NT2/D1 (cell line): ENCODE measurements at regions not wholly inside any gene's neighbourhood (a gene's known extent, or its start where the extent isn't known, plus 50 kb on each side); places are given as distances from the start of the nearest gene placed in this dataset.
"Not testable (repeated sequence)": the region's sequence is repeated elsewhere in the genome, so short reads cannot be mapped to it uniquely, and the experiment has no call there.

ENCODE experiments used
- SUZ12 ChIP-seq: IDR thresholded peaks from 2 replicates; pipeline ENCODE4 v1.6.1; 2011; ENCODE audit not compliant: insufficient read length, insufficient read depth; ENCODE audit errors: extremely low read depth
- YY1 ChIP-seq: IDR thresholded peaks from 2 replicates; pipeline ENCODE4 v1.6.1; 2011; ENCODE audit not compliant: insufficient read length, insufficient read depth
- ZNF274 ChIP-seq: IDR thresholded peaks from 2 replicates; pipeline ENCODE4 v1.6.1; 2011; ENCODE audit warnings: mild to moderate bottlenecking, low read depth, low read length

GRCh38 chr7:65638918-65639317 is 234.0 kb upstream of the VKORC1L1 start:
- TF ChIP-seq YY1, SUZ12, ZNF274: not testable (repeated sequence)
